ENCODE measurements at regions not wholly inside any gene's neighbourhood (a gene's known extent, or its start where the extent isn't known, plus 50 kb on each side); places are given as distances from the start of the nearest gene placed in this dataset.

DNA sequence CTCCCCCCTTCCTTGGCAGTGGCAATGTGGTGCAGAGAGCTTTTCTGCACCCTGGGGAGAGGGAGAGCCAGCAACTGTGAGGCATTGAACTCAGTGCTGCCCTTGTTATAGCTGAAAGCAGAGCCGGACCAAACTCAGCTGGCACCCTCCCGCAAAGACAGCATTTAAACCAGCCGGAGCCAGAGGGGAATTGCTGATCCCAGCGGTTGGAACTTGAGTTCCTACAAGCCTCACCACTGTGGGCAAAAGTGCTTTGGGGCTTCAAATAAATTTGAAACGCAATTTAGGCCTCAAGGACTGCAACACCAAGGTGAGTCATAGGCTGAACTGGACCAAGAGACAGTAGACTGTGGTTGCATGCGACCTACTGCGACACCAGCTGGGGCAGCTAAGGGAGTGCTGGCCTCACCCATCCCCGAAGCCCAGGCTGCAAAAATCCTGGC is 207.6 kb upstream of the CDKN2B start:
- in situ Hi-C loops (cut with MboI; ENCODE audit: low sequenced_read_pairs), result no loop called here

DNA sequence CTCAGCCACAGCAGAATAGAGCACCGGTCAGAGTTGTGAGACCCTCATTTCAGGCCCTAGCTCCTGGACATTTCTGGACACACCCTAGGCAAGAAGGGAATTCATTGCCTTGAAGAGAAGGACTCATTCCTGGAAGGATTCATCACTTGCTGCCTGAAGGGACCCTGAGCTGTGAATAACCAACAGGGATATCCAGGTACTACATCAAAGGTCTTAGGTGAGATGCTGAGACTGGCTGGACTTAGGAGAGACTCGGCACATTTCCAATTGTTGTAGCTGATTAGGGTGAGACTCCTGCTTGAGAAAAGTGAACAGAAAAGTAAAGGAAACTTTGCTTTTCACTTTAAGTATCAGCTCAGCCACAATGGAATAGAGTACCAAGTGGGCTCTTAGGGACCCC is 208.1 kb upstream of the CDKN2B start:
- in situ Hi-C loops (cut with MboI; ENCODE audit: low sequenced_read_pairs), result no loop called here

DNA sequence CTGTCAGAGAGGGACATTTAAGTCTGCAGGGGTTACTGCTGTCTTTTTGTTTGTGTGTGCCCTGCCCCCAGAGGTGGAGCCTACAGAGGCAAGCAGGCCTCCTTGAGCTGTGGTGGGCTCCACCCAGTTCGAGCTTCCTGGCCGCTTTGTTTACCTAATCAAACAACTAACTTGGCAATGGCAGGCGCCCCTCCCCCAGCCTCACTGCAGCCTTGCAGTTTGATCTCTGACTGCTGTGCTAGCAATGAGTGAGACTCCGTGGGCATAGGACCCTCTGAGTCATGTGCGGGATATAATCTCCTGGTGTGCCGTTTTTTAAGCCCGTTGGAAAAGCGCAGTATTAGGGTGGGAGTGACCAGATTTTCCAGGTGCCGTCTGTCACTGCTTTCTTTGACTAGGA is 216.8 kb upstream of the CDKN2B start:
- in situ Hi-C loops (cut with MboI; ENCODE audit: low sequenced_read_pairs), result loop anchor here (25.0 kb wide), 1 partner anchor 414 kb away; the partner anchor contains the start of gene MTAP

DNA sequence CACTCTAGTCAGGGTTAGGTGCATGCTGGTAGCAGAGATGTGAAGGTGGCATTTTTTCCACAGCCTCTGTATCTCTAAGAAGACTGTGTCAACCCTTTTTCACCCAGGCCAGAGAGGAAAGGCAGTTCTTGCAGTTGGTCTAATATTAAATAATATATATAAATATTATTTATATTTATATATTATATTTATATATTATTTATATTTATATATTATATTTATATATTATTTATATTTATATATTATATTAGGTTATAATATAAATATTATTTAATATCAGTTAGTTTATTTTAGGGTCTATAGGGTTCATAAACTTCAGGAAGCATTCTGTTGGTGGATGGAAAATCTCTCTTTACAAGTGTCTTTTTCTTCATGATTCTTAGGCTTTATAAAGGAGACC is 218.6 kb upstream of the DMRTA1 start:
- in situ Hi-C loops (cut with MboI; ENCODE audit: low sequenced_read_pairs), result loop anchor here (25.0 kb wide), 1 partner anchor 416 kb away; the partner anchor contains the start of gene MTAP

DNA sequence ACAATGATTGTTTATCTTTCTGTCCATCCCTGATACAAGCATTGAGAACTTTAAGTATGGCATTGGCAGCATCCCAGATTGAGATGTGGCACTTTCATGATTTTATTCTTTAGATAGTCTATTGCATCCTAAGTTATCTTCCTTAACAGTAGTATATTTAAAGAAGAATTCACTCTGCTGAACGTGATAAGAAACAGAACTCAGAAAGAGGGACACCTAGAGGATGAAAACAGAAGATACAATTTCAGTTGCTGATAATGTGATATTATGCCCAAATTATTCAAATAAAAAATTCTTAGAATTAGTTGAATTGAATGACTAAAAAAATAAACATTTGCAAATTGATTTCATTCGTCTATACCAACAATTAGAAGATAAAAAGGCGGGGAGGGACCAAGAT is 218.1 kb upstream of the DMRTA1 start:
- in situ Hi-C loops (cut with MboI; ENCODE audit: low sequenced_read_pairs), result loop anchor here (25.0 kb wide), 1 partner anchor 416 kb away; the partner anchor contains the start of gene MTAP

DNA sequence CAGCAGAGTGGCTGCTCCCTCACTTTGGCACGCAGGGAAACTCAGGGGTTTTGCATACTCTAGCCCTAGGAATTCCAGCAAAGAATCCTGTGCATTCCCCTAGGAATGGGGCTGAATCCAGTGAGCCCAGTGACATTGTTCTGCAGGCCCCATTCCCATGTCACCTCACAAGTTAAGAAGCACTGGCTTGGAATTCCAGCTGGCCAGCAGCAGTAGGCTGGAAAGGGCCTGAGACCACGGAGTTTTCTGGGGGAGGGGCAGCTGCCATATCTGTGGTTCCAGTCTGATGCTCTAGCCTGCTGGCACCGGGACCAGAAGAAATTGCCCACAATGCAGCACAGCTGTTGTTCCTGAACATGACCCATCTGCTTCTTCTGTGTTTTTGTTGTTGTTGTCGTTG is 217.6 kb upstream of the DMRTA1 start:
- in situ Hi-C loops (cut with MboI; ENCODE audit: low sequenced_read_pairs), result loop anchor here (25.0 kb wide), 1 partner anchor 417 kb away; the partner anchor contains the start of gene MTAP

DNA sequence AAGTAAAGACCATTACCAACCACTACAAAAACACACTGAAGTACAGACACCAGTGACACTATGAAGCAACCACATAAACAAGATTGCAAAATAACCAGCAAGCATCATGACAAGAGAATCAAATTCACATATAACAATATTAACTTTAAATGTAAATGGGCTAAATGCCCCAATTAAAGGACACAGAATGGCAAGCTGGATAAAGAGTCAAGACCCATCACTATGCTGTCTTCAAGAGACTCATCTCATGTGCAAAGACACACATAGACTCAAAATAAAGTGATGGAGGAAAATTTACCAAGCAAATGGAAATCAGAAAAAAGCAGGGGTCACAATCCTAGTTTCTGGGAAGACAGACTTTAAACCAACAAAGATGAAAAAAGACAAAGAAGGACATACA is 215.3 kb upstream of the DMRTA1 start:
- in situ Hi-C loops (cut with MboI; ENCODE audit: low sequenced_read_pairs), result loop anchor here (25.0 kb wide), 1 partner anchor 419 kb away; the partner anchor contains the start of gene MTAP

DNA sequence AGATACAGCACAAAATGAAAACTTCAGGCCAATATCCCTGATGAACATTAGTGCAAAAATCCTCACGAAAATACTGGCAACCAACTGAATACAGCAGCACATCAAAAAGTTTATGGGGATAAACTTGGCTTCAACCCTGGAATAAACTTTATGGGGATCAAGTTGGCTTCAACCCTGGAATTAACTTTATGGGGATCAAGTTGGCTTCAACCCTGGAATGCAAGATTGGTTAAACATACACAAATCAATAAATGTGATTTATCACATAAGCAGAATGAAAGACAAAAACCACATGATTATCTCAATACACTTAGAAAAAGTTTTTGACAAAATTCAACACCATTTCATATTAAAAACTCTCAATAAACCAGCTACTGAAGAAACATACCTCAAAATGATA is 213.7 kb upstream of the DMRTA1 start:
- in situ Hi-C loops (cut with MboI; ENCODE audit: low sequenced_read_pairs), result loop anchor here (25.0 kb wide), 1 partner anchor 421 kb away; the partner anchor contains the start of gene MTAP

DNA sequence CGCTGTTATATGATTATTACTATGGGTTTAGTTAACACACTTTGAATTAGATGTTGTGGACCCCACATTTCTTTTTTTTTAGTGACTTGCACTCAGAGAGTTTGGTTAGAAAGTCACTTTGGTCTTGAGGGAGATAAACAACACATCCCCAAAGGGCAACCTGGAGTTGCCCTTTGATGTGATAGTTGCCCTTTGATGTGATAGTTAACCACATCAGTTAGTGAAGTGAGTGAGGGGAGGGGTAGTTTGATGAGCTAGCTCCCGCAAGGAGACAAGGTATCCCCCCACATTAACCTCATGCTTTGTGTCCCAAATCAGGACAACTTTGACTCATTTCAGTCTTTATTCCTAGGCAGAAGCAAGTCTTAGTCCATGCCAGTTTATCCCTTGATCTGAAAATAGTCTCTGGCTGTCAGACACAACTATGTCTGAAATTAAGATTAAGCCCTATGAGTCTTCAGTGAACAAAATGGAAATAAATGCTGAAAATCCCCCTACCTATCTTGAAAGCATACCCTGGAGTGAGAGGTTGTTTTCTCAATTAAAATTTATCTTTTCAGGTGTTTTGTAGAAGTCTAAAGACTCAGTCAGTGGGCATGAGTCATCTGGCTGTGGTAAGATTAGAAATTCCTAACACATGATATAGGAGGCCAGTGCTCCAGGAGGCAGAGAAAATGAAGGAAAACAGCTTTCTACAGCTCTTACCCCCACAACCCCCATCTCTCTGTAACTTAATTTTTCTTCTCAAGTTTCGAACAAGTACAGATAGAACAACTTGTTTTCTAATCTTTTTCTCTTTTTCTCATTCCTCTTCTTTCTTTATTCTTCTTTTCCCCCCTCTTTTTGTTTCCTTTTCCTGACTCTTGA is 208.9 kb upstream of the DMRTA1 start:
- in situ Hi-C loops (cut with MboI; ENCODE audit: low sequenced_read_pairs), result loop anchor here (25.0 kb wide), 1 partner anchor 425 kb away; the partner anchor contains the start of gene MTAP

DNA sequence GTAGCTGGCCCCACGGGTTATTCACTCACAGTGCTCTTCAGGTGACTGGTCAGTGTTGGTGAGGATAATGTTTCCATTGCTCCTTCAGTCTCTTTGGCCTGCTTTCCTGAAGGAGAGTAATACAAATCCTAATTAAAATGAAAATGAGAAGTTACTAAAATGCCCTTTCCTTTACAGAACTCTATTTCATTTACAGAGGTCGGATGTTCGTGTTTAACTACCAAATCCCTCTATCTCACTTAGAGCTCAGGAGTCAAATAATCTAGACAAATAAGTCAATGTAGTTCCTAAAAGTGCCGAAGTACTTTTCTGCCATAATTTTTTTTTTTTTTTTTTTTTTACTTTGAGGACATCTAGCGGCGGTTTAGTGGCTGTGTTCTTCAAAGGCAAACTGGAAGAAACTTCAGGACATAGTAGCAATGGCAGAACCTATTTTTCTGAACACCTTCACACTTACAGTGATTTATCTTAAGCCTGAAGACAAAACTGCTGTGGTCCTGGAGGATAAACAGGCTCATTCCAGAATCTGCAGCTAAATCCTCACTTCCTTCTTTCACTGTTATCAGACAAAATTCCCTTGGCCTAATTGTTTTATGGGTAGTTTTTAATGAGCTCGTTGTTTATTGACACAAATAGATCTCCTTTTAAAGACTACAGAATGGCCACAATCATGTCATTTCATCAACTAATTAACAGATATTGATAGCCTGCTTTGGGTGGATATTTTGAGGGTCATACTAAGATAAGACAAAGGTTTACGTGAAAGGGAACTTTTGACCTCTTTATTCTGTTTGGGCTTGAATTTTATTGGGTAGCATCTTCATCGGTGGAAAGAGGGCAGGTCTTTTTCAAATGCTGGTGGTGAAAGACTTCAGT is 207.6 kb upstream of the DMRTA1 start:
- in situ Hi-C loops (cut with MboI; ENCODE audit: low sequenced_read_pairs), result loop anchor here (25.0 kb wide), 1 partner anchor 427 kb away; the partner anchor contains the start of gene MTAP

DNA sequence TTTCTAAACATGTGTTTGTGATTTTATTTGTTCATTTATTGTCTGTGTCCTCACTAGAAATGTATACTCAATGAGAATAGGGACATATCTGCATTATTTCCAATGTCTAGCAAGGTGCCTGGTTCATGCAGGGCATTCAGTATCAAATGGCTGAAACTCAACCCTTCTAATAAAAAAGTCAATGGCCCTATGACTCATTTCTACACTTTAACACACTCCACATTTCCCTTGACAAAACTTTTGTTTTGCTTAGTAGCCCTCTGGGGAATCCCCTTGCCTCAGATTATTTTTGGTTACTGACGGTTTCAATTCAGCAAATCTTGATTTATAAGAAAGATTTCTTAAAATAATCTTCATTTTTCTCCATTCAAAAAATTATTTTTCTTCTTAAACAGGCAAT is 206.0 kb upstream of the DMRTA1 start:
- in situ Hi-C loops (cut with MboI; ENCODE audit: low sequenced_read_pairs), result loop anchor here (25.0 kb wide), 1 partner anchor 428 kb away; the partner anchor contains the start of gene MTAP

DNA sequence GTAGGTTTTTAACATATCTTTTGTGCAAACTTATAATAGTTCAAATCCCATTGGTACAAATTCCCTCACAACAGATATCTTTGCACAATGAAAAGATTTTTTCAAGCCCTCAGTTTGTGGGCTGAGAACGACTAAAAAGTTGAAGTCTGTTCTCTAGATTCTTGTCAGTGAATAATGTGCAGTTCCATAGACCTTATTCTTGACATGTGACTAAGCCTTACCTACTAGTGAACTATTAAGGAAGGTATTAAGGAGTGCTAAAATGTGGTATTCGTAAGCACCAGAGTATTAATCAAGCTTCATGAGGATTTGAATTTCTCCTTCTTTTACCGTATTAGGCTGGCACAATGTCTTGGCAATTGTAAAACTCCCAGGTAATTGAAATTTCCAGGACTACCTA is 205.6 kb upstream of the DMRTA1 start:
- in situ Hi-C loops (cut with MboI; ENCODE audit: low sequenced_read_pairs), result loop anchor here (25.0 kb wide), 1 partner anchor 429 kb away; the partner anchor contains the start of gene MTAP

DNA sequence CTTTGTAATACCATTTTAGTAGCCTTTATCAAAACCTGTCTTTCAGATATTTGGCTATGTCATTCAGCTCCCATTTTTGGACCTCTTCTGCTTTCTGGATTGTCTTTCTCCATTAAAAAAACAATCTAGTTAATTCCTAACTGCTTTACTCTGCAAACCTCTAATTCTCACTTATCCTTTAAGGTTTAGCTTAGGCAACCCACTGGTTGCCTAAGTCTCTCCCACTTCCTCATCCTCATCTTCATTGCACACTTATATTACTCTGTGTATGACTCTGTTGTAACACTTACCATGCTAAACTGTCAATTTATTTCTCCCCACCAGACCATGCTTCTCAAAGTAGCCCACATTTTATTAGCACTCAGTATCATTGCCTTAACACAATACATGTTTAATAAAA is 205.0 kb upstream of the DMRTA1 start:
- in situ Hi-C loops (cut with MboI; ENCODE audit: low sequenced_read_pairs), result loop anchor here (25.0 kb wide), 1 partner anchor 429 kb away; the partner anchor contains the start of gene MTAP

DNA sequence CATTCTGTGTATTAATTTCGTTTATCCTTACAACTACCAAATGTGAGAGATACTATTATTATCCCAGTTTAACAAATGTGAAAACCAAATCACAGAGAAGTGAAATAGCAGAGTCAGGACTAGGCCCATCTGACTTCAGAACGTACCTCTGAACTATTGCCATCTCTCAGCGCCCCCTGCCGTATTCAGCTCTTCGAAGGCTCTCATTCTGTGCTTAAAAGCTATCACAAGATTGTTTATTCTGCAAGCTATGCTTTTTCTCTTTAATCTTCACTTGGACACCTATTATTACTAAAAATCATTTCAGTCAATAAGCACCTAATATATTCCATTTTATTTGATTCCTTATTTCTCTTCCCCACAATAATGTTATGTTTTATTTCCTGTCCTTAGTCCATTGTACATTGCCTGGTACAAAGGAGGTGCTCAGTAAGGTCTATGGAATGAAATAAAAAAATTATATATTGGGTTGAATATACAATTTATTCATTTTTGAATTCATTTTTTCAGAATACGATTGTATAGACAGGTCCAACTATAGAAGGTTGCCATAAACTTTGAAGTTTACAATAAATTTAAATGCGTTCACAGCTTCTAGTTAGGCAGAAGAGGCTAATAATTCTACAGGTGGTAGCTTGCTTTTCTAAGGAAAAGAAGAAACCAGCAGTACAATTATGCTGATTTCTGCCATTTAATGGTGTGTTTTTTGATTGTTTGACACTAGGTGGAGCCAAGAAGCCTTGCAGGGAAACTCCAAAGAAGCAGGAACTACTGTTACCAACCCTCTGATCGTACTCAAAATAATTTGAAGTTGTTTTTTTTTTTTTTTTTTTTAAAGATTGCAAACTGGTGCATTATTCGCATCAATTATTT is 202.2 kb upstream of the DMRTA1 start:
- in situ Hi-C loops (cut with MboI; ENCODE audit: low sequenced_read_pairs), result loop anchor here (25.0 kb wide), 1 partner anchor 432 kb away; the partner anchor contains the start of gene MTAP

DNA sequence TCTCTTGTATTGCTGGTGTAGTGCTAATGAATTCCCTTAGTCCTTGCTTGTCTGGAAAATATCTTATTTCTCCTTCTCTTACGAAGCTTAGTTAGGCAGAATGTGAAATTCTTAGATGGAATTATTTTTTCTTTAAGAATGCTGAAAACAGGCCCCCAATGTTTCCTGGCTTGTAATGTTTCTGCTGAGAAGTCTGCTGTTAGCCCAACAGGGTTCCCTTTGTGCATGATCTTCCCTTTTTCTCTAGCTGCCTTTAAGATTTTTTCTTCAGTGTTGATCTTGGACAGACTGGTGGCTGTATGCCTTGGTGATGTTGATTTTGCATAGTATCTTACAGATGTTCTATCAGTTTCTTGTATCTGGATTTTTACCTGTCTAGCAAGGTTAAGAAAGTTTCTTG is 191.3 kb upstream of the DMRTA1 start:
- in situ Hi-C loops (cut with MboI; ENCODE audit: low sequenced_read_pairs), result no loop called here

DNA sequence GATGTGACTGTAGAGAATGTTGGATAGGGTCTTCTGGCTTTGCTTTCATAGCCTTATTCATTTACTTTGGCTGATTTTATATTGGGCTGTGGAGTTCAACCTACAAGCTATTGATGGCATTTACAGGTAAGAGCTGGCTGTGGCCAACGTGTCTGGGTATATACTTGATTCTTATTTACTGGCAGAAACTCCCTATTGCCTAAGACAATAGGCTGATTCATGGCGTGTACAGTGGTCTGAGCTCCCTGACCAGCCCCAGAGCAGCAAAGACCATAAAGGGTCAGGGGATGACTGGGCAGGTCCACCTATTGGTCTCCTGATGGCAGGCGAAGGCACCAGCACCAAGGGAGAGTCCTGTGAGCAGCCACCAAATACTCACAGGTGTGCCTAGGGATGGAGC is 190.2 kb upstream of the DMRTA1 start:
- in situ Hi-C loops (cut with MboI; ENCODE audit: low sequenced_read_pairs), result no loop called here

DNA sequence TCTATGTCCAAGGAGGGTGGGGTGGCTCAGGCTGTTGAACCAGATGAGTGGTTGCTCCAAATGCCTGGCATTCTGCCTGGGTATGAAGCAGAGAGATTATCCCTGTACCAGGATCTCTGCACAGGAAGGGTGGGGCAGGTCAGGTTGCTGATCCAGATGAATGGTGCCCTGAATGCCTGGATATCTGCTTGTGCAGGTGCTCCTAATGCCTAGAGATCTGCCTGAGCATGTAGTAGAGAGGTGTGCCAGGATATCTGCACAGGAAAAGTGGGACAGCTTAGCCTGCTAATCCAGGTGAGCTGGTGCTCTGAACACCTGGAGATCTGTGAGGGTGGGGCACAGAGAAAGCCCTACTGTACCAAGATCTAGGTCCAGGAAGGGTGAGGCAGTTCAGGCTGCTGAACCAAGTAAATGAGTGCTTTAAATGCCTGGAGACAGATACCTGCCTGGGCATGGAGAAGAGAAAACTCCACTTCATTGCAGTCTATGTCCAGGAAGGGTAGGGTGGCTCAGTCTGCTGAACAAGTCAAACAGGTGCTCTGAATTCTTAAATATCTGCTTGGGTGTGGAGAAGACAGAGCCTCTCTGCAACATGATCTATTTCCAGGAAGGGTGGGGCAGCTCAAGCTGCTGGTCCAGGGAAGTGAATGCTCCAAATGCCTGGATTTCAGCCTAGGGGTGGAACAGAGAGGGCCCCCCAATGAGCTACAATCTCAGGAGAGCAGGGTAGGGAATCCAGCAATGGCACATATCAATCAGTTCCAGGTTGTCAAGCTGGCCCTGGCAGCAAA is 189.4 kb upstream of the DMRTA1 start:
- in situ Hi-C loops (cut with MboI; ENCODE audit: low sequenced_read_pairs), result no loop called here

DNA sequence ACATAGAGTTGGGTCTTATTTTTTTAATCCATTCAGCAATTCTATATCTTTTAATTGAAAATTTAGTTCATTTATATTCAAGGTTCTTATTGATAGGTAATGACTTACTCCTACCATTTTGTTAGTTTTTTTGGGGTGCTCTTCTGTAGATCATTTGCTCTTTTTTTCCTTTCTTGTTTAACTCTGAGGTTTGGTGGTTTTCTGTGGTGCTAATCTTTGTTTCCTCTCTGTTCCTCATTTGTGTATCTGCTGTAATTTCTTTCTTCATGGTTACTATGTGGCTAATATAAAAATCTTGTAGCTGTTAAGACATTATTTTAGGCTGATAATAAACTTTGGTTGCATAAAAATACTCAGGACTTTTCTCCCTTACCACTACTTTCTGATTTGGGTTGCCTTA is 181.6 kb upstream of the DMRTA1 start:
- in situ Hi-C loops (cut with MboI; ENCODE audit: low sequenced_read_pairs), result no loop called here

DNA sequence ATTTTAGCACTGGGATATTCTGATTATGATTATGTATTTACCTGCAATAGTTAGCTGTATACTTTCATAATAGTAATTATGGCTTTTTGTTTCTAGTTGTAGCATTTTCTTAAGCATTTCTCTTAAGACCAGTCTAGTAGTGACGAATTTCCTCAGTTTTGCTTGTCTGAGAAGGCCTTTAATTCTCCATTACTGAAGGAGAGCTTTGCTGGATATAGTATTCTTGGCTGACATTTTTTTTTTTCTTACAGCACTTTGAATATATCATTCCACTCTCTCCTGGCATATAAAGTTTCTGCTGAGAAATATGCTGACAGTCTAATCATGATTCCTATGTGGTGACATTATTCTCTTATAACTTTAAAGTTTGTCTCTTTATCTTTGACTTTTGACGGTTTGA is 181.1 kb upstream of the DMRTA1 start:
- in situ Hi-C loops (cut with MboI; ENCODE audit: low sequenced_read_pairs), result no loop called here
